AG08395 (cell line): ENCODE measurements at regions not wholly inside any gene's neighbourhood (a gene's known extent, or its start where the extent isn't known, plus 50 kb on each side); places are given as distances from the start of the nearest gene placed in this dataset.

Experiments used
- DNase-seq: peaks from one replicate; pipeline ENCODE4 v3.0.0; 2012; ENCODE audit warnings: mixed read lengths, low spot score

DNA sequence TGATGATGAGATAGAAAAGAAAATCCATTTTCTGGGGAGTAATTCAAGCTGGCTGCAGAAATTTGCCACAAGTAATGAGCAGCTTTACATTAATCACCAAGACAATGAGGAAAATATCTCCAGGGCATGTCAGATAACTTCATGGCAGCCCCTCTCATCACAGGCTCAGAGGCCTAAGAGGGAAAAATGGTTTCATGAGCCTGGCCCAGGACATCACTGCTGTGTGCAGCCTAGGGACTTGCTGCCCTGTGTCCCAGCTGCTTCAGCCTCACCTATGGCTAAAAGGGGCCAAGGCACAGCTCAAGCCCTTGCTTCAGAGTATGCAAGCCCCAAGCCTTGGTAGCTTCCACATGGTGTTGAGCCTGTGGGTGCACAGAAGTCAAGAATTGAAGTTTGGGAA is 161.7 kb downstream of the OPA1 start:
- DNase-seq, result no peak

DNA sequence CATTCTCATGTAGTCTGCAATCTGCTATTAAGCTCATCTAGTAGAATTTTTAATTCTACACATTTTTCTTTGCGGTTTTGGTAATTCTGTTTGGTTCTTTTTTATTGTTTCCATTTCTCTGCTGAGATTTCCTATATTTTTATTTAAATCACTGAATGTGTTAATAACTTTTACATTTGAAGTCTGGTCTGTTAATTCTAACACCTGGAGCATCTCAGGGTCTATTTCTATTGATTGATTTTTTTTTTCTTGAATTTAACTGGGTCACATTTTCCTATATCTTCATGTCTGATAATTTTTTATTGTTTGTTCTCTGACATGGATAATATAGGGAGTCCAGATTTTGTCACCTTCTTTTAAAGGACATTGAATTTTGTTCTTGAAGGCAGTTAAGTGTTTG is 163.5 kb downstream of the OPA1 start:
- no peak for DNase-seq

DNA sequence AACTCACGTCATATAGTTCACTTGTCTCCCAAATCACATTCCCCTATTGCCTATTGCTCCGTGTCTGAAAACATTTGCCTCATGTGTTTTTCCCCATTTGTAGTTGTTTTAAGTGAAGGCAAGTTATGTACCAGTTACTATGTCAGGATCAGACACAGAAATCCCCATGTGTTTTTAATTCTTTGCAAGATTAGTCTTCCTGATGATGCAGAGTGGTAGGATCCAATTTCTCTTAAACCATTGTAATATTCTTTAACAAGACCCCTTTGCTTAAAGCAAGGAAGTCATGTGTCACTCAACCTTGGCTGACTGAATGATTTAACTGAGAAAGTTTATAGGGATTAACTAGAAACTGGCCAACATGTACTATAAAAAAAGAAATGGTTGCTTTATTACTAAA is 164.4 kb downstream of the OPA1 start:
- no peak for DNase-seq

DNA sequence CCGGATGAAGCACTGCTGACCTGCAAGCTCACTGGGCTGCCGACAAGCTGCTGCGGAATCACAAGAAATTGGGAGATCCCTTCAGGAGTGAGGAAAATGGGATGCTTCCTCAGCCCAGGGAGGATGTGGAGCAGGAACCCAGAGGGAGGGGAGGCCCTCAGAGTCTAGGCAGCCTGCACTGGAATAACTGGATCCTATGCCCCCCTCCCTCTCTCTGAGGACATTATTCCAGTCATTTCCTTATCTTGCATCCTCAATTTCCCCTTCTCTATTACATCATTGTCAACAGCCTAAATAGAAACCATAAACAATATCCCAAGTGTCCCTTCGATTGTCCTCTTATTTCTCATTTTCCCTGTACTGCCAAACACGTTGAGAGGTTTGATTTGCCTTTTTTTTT is 169.0 kb downstream of the OPA1 start:
- DNase-seq, result no peak

DNA sequence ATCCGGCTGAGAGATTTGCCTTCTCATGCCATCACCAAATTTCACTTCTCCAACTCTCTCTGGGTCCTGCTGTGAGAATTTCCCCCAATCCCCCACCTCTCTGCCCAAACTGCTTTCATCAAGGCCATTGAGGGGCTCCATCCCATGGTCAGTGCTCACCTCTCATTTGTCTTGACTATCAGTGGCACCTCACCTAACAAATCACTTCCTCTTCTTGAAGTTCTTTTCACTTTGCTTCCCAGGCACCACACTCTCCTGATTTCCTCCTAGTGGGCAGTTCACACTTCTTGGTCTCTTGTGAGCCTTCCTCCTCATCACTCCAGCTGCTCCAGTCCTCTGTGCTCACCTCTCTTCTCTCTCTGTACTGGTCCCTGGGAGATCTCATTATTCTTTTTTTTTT is 169.6 kb downstream of the OPA1 start:
- no peak for DNase-seq

DNA sequence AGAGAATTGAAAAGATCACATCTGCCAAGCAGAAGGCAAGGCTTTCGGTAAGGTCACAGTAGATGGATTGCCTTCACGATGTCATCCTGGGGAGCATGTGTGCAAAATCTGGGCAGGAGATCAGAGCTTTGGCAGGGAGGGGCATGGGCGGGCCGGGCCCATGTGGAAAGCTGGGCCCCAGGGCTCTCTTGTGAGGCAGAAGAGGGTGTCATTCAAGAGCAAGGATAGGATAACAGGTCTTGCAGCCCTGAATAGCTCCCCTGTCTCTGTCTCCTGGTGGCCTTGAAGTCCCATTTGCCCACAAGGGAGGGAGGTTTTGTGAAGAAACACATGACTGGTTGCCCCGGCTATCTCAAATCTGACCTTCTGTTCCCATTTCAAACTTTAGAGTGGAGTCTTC is 172.0 kb downstream of the OPA1 start:
- DNase-seq, result no peak

DNA sequence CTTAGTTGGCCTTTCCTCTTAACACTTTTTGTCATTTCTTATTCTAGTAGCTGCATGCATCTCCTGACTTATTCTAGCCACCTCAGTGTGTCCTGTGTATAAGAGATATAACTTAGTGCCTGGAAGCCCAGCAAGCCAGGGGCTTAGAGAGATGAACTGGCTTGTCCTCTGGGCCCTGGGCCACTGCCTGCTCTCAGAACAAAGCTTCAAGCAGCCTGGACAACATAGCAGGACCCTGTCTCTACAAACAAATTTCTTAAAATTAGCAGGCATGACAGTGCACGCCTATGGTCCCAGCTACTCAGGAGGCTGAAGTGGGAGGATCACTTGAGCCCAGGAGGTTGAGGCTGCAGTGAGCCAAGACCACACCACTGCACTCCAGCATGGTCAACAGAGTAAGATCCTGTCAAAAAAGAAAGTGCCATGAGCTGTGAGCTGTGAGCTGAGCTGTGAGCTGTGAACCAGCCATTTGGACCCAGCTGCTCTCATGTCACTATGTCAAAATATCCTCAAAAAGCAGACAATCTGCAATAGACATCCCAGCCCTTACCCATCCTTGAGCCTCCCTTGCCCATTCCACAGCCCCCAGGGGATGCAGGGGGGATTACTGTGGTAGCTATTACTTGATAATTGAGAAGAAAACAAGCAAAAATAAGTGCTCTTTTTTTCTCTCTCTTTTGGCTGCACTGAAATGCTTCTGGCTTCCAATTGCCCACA is 174.5 kb downstream of the OPA1 start:
- DNase-seq, result no peak

DNA sequence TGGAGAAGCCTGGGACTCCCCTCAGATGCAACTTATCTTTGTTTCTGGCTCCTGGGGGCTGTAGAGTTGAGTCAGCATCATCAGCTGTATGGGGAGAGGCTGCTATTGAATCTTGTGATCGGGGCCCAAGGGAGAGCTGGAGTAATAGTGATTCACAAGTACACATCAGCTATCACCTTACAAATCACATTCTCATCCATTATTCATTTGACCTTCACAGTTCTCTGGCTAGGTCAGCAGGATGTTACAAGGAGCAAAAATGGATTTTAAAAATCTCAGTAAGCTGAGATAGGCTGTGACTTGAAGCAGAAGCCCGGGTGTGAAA is 175.0 kb downstream of the OPA1 start:
- peak; percentile 37 for DNase-seq

DNA sequence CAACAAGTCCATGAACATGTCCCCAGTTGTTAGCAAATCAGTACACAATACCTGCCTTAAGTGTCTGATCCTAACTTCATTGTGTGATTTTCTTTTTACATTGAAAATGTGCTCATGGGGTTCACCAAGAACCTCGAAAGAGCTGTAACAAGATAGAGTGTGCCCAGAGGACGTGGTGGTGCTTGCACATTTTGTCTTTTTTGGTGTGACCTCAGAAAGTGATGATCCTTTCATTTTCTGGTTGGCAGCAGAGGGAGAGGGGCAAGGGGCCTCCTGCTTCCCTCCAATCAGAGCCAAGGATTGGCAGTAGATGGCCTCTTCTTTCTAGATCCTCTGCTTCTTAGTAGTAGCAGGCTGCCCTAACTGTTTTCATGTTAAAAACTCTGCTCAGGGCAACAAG is 176.4 kb downstream of the OPA1 start:
- DNase-seq, result no peak

DNA sequence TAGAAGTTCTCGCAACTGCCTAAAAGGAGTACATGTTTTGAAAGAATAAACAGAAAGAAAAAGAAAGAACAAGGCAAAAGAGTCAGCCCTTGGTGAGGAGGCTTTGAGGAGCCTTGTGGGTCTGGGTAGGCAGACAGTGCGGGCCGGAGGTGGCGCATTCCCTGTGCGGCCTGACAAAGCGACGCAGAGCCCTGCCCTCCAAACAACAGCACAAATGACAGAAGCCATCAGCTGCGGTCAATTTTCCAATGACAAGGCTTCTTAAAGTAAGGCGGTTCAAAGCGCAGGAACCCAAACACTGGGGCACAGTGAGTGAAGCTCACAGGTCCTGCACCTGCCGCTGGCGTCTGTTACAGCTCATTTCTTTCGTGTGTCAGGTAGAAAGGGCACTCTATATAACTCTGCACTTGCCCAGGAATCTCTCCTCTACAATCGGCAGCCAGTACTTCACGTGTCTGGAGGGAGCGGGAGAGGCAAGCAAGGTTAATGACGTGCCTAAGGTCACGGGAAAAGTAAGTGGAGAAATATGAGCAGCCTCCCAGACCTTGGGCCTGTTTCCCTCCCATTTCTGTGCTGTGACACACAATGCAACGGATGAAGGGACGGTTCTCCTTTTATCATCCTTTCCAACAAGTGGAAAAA is 178.1 kb downstream of the OPA1 start:
- no peak for DNase-seq

DNA sequence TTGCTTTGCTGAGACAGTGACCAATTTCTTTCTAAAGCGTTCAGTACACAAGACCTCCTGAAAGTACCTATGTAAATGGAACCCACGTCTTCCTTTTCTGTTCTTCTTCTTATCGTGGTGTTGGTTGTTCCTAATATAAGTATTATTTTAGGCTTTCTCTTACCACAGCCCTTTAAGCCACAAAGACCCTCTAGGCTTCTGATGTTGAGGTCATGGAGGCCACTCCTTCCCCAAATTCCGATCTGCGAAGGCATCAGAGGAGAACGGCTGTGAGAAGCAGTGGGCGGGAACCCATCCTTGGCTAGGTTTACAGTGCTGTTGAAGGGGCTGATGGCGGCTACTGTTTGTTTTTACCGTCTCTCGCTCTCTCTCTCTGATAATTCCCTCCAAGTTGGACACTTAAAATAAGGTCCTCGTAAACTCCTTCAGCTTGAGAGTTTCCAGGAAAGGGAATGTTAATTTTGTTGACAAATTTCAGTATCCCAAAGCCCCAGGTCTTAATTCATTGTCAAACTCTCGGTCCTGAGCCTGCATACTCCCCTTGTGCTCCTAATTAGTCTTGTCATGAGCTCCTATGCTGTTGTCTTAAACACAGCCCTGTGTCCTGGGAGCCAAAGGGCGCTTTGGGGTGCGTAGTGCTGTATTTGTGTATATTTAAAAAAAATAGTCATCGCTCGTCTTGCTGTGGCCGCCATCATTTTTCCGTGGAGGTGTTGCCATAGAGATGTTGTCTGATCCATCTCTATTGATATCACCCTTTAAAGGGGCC is 178.8 kb downstream of the OPA1 start:
- DNase-seq, result no peak

DNA sequence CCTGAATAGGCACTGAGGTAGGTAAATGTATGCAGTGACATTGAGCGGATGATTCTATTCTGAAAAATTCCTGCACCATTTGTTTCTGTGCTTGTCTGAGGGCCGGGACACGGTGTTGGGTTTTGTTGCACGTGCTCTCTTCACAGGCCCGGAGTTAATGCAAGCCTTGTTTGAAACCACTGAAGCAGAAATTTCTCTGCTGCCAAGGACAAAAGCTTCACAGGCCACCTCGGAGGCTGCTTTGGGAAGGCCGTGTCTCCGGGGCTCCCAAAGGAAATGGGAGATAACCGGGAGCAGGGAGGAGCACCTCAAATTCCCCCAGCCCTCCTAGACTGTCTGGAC is 179.4 kb downstream of the OPA1 start:
- no peak for DNase-seq

DNA sequence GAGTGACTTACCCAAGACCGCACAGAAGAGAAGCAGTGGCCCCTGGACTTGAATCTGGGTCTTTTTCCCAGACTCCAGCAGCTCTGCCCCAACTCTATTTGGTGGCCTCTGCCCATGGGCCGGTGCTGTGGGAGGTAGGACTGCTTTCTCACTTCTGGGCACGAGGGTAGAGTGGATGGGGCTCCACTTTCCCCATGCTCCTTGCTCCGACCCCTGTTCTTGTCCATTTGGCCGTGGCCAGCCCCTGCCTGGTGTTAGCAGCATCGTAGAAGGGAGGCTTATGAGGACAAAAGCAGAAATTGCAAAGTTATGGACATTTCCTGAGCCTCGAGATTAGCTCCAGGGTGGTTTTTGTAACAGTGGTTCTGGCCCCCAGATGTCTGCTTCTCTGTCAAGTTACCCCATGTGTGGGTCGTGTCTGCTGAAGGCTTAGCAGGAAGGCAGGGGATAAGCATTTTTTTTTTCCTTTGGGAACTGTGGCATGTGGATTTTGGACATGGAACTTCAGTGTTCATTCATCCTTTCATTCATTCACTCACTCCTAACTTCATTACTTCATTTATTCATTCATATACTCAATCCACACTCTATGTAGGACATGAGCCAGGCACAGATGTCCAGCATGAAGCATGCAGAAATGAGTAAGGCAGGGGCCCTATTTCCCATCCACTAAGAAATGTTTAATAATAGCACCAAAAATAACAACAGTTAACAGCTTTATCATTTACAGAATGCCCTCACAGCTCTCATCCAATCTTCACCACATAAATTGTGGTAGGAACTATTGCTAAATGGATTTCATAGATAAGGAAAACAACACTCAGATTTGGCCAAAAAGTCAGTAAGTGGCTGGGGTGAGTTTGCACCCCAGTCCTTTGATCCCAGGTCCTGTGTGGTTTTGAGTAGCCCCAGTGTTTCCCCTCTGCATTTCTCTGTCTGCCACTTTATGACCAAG is 180.5 kb downstream of the OPA1 start:
- no peak for DNase-seq

DNA sequence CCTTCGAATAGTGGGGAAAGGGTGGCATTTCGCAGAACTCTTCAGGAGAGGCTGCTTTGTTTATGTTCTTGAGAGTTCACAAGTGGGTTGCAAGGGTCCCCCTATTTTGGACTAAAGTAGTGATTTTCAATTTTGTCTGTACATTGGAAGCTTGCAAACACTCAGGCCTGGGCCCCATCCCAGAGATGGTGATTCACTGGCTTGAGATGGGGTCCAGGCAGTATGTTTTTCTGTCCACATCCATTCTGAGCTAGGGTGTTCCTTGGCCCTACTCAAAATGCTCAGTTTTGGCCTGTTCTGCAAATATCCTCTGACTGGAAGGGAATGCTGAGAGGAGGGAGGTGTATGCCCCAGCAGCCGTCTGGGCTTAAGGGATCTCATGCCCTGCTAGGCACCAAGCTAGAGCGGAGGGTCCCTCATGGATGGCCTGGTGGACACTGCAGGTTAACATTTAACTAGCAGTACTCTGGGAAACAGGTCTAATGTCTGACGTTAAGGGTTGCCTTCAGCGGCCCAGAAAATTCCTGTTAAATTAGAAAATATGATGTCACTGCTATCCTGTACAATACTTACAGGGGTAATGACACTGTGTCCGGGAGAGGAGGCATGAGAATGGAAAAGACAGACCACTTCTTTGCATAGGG is 181.4 kb downstream of the OPA1 start:
- DNase-seq, result no peak

DNA sequence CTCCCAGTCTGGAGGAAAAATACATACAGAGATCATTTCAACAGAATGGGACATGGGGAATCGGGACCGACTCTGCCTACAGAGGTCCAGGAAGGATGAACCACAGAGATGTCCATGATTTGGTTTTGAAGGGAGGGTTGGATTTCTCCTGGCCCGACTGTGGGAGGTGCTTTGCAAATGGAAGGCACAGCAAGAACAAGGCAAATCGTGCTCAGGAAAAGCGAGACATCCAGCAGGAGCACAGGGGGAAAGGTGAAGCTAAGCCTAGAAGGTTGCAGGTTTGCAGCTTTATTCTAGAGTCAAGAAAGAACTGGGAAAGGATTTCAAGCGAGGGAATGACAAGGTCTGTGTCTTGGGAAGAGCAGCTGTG is 181.9 kb downstream of the OPA1 start:
- no peak for DNase-seq

DNA sequence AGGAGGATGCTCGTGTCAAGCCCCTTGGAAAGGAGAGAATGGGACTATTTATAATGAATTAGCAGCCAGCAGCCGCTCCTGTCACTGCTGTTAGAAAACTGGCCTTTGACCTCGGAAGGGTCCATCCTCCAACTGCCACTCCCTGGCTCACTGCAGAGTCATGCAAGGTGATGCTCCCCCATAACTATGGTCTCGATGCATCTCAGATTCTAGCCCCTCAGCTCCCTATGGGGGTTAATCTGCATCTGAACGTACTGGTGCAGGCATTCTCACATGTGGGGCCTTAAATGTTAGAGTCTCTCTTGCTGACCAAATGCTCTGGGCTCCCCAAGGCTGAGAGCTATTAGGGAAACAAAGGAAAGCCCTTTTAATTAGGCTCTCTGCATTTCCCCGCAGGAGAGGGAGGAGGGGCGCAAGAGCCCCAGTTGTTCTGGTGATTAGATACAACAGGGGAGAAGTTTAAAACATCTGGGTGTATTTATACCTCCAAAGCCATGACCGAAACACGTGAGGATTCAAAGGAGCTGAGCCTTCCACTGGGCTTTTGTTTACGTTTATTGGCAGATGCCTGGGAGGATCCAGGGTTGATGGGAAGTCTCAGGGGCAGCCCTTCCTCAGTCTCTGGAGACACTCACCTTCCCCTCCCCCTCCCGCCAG is 182.5 kb downstream of the OPA1 start:
- no peak for DNase-seq

DNA sequence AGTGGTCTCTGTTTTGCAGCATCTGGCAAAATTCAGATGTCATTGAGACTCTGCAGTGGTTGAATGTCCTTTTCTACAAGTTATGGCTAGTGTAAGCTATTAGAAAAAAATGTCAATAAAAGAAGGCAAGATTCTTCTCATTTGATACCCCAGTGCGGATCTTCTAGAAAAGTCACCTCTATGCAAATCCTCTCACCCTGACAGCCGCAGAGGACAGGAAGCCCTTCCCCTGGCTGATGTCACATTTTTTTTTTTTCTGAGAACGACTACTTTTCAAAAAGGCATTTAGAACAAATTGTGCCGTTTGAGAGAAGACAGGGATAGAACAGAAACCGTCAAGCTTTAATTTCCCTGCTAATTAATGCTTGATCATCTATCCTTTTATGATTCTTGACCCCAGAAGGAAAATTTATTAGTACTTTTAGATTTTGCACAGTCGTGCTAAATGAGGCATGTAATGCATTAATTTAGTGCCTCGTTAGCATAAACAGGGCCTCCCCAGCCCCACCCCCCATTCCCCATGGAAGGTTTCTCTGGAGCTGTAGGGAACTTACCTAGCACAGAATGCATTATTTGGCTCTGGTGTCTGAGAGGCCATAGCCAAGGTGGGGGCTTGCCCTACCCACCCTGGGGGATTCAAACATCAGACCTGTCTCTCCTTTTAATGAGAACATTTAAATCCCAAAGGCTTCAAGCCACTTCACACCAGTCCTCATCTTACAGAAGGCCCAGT is 183.8 kb downstream of the OPA1 start:
- DNase-seq, result no peak

DNA sequence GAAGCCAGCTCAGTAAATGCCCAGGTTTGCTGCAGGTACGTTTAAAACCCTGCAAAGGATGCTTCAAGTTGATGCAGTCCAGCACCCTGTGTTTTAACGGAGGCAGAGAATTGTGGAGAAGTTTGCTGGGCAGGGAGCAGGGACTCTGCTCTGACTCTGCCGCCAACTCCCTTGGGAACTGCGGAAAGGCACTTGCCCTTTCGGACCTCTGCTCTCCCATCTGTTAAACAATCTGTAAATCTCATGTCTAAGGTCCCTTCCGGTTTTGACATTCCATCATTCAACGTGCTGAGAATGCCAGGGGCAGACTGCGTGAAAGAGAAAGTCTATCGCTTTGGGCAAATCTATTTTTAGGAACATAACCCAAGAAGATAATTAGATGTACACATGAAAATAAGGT is 184.5 kb downstream of the OPA1 start:
- DNase-seq, result no peak

DNA sequence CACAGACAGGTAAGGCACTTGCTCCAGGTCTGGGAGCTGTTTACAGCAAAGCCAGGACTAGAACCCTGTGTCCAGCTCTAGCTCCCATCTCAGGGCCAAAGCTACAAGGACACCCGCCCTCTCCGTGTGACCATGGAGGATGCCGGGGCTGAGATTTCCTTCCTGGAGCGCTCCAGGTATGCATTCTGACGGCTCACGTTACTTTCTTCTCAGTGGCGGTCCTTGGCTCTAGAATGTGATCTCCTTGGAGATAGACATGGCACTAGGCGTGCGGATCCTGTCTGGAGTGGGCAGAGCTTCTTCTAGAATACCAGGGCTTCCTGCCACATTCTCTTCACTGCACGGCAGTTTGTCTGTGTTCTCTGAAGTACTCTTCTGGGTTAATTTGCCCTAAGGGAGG is 185.7 kb downstream of the OPA1 start:
- no peak for DNase-seq

DNA sequence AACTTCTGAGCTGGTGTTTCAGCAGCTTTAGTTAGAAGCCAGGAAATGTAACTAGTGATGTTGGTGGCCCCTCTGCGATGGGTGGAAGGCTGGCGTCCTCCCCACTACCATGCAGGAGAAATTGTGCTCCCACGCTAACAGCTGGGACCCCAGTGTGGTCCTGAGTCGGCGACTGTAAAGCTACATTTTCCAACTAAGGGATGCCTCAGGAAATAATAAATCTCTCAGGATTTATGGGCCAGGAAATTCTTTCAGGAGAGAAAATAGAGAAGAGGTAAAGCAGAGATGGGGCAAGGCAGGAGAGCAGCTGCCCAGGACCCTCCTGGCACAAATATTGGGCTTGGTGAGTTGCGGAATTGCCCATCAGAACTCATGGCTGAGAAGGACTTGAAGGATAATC is 186.9 kb downstream of the OPA1 start:
- no peak for DNase-seq

DNA sequence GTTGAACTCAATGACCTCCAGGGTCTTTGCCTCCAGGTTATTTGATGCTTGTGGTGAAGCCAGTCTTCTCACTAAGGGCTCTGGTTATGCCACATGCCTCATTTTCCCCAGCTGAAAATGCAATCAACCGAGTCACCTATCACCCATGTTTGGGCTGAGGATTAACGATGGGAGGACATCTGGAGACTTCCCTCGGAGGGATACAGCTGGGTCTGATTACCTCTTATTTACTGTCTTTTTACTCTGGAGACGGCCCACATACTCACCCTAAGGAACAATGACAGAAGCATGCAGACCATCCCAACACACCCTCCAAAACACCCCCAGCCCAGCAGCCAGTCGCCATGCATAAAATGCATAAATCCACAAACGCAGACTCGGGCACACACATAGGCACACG is 187.4 kb downstream of the OPA1 start:
- peak; percentile 23 for DNase-seq
